Naive thymus-derived CD8-positive, alpha-beta T cell (primary cell): ENCODE measurements at regions not wholly inside any gene's neighbourhood (a gene's known extent, or its start where the extent isn't known, plus 50 kb on each side); places are given as distances from the start of the nearest gene placed in this dataset.
"Not testable (repeated sequence)": the region's sequence is repeated elsewhere in the genome, so short reads cannot be mapped to it uniquely, and the experiment has no call there.

ENCODE experiments used
- ATAC-seq, 2 donors: fragments of 150-1000 bp; cut with Tn5 transposase in 1 of 2; sonication (Bioruptor Pico), chemical (Tn5 transposase) in 1 of 2; 1 replicate in 1 of 2; 2 replicates in 1 of 2; pipeline ENCODE4 v1.10.0; 2021; ENCODE audit warnings: mild to moderate bottlenecking in 2 of 2, moderate library complexity in 2 of 2
- POLR2A ChIA-PET: fragments of 350-600 bp; sonication (Branson Sonifier 250); formaldehyde crosslinking; loops from one replicate; lab custom pipeline; 2021; ENCODE audit warnings: antibody characterized with exemption; lab: Charles Lee
- DNase-seq, 10 donors: peaks; one replicate each; pipeline versions ENCODE4 v3.0.0 to v3.0.0-alpha.2; 2020 to 2022
- H3K27ac Mint-ChIP-seq, 10 donors: one replicate each; pipeline ENCODE4 v1.8.0; 2020 to 2022; ENCODE audit warnings: mild to moderate bottlenecking in 10 of 10, mixed read lengths in 10 of 10, moderate library complexity in 4 of 10, inconsistent platforms in 1 of 10
- H3K27me3 Mint-ChIP-seq, 5 donors: one replicate each; pipeline ENCODE4 v1.8.0; 2021 to 2022; ENCODE audit warnings: mixed read lengths in 5 of 5
- H3K36me3 Mint-ChIP-seq, 3 donors: one replicate each; pipeline ENCODE4 v1.8.0; 2020 to 2022; ENCODE audit warnings: mixed read lengths in 3 of 3, mild to moderate bottlenecking in 2 of 3, inconsistent platforms in 1 of 3
- H3K4me1 Mint-ChIP-seq, 4 donors: one replicate each; pipeline ENCODE4 v1.8.0; 2021 to 2022; ENCODE audit warnings: mixed read lengths in 4 of 4
- H3K4me3 Mint-ChIP-seq, 10 donors: one replicate each; pipeline ENCODE4 v1.8.0; 2020 to 2022; ENCODE audit warnings: mild to moderate bottlenecking in 10 of 10, mixed read lengths in 10 of 10, moderate library complexity in 6 of 10, inconsistent platforms in 1 of 10
- H3K9me3 Mint-ChIP-seq, 9 donors: one replicate each; pipeline ENCODE4 v1.8.0; 2020 to 2022; ENCODE audit warnings: mixed read lengths in 9 of 9, mild to moderate bottlenecking in 3 of 9, inconsistent platforms in 1 of 9, moderate library complexity in 1 of 9

DNA sequence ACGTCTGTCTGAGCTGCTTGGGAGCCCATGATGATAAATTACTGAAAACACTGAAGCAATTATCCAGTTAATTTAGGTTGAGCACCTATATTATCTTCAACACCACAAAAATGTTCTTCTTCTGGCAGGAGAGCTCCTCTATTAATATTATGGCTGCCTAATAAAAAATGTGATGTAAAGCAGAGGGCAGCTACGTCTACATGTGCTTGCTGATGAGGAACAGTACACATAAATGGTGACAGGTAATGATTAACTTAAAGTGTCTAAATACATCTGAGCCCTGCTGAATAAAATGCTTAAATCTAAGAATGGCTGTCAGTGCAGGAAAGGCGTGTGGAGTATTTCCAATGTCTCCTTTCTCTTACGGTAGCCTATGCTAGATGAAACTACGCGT, 131.3 kb upstream of the NR3C1 start:
- ATAC-seq, result no peak
- POLR2A ChIA-PET, result no interaction called here
- DNase-seq, result no peak
- Mint-ChIP-seq H3K9me3 (peaks cover 0 to 14% (median 5%) of the 10 kb centered on the region in 9 donors), H3K27ac (no peak overlapping the region), H3K4me3 (no peak overlapping the region), H3K4me1 (no peaks in the 10 kb centered on the region), H3K27me3 (peaks cover 0 to 6% (median 0%) of the 10 kb centered on the region in 5 donors), H3K36me3 (peaks cover 0 to 7% (median 3%) of the 10 kb centered on the region in 3 donors)

- Mint-ChIP-seq H3K4me1 (no peaks in the 10 kb centered on the region), H3K4me3 (no peak overlapping the region), H3K27ac (no peak overlapping the region), H3K9me3 (peaks cover 0 to 8% (median 0%) of the 10 kb centered on the region in 9 donors), H3K36me3 (peaks cover 0 to 3% (median 1%) of the 10 kb centered on the region in 3 donors), H3K27me3 (peaks cover 0 to 6% (median 0%) of the 10 kb centered on the region in 5 donors)
- POLR2A ChIA-PET, result no interaction called here
- ATAC-seq (no peak), DNase-seq (no peak)
Measured at GRCh38 chr5:143533978-143534760, 130.7 kb upstream of the NR3C1 start.

DNA sequence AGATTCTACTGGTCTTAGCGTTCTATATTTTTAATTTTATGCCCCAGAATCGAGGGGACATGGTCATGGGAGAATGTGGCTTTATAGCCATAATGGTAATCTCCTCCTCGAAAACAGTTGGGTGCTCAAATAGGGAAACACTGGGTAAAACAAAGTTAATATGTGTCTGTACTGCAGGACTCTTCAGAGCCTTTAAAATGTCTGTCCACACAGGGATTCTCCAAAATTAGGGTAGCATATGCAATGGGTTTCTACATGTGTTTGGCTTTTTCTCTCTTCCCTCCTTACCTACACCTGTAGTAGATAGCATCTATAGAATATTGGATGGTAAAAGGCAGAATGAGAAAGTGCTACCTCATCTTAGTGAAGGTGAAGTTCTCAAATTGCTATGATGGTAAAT, 130.0 kb upstream of the NR3C1 start:
- H3K27me3 Mint-ChIP-seq, result peaks cover 0 to 6% (median 0%) of the 10 kb centered on the region in 5 donors
- POLR2A ChIA-PET, result no interaction called here
- ATAC-seq (no peak), DNase-seq (no peak)
- no peaks in the 10 kb centered on the region for H3K4me1 Mint-ChIP-seq
- H3K36me3 Mint-ChIP-seq, result no peaks in the 10 kb centered on the region
- no peak overlapping the region for H3K4me3 Mint-ChIP-seq
- peaks cover 0 to 5% (median 0%) of the 10 kb centered on the region in 9 donors for H3K9me3 Mint-ChIP-seq
- no peak overlapping the region for H3K27ac Mint-ChIP-seq

DNA sequence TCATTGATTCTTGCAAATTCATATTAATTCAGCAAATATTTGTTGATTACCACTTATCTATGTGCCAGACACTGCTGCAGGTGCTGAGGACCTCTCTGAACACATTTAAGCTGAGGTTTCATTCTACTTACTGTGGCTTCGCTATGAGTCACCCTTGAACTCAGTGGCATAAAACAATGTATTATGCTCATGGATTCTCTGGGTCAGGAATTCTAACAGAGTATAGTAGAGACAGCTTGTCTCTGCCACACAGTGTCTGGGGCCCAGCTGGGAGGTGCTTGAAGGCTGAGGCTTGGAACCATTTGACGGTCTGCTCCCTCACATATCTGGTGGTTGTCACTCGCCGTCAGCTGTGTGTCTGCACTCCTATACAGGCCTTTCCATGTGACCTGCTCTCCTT, 124.3 kb upstream of the NR3C1 start:
- Mint-ChIP-seq H3K27me3 (peaks cover 0 to 1% (median 0%) of the 10 kb centered on the region in 5 donors), H3K4me1 (no peaks in the 10 kb centered on the region), H3K27ac (no peak overlapping the region), H3K9me3 (peaks cover 0 to 5% (median 0%) of the 10 kb centered on the region in 9 donors), H3K36me3 (no peaks in the 10 kb centered on the region), H3K4me3 (no peak overlapping the region)
- ATAC-seq, result no peak
- POLR2A ChIA-PET, result no interaction called here
- DNase-seq, result no peak

- peaks cover 0 to 10% (median 1%) of the 10 kb centered on the region in 5 donors for H3K27me3 Mint-ChIP-seq
- DNase-seq (no peak), ATAC-seq (no peak)
- no peaks in the 10 kb centered on the region for H3K9me3 Mint-ChIP-seq
- H3K4me1 Mint-ChIP-seq, result no peaks in the 10 kb centered on the region
- no peaks in the 10 kb centered on the region for H3K36me3 Mint-ChIP-seq
- H3K4me3 Mint-ChIP-seq, result no peak overlapping the region
- POLR2A ChIA-PET, result no interaction called here
- H3K27ac Mint-ChIP-seq, result no peak overlapping the region
Measured at GRCh38 chr5:143525176-143525575, 121.7 kb upstream of the NR3C1 start.

GRCh38 chr5:143524338-143524945, 121.0 kb upstream of the NR3C1 start:
- Mint-ChIP-seq H3K27ac (no peak overlapping the region), H3K9me3 (no peaks in the 10 kb centered on the region), H3K4me3 (no peak overlapping the region), H3K4me1 (no peaks in the 10 kb centered on the region), H3K27me3 (peaks cover 0 to 10% (median 1%) of the 10 kb centered on the region in 5 donors), H3K36me3 (no peaks in the 10 kb centered on the region)
- POLR2A ChIA-PET, result no interaction called here
- no peak for DNase-seq
- no peak for ATAC-seq

- no peak for DNase-seq
- ATAC-seq, result no peak
- no peaks in the 10 kb centered on the region for H3K4me1 Mint-ChIP-seq
- no peaks in the 10 kb centered on the region for H3K36me3 Mint-ChIP-seq
- H3K9me3 Mint-ChIP-seq, result no peaks in the 10 kb centered on the region
- POLR2A ChIA-PET, result no interaction called here
- no peak overlapping the region for H3K27ac Mint-ChIP-seq
- no peak overlapping the region for H3K4me3 Mint-ChIP-seq
- peaks cover 0 to 10% (median 1%) of the 10 kb centered on the region in 5 donors for H3K27me3 Mint-ChIP-seq
Measured at GRCh38 chr5:143521846-143522400, 118.4 kb upstream of the NR3C1 start.

DNA sequence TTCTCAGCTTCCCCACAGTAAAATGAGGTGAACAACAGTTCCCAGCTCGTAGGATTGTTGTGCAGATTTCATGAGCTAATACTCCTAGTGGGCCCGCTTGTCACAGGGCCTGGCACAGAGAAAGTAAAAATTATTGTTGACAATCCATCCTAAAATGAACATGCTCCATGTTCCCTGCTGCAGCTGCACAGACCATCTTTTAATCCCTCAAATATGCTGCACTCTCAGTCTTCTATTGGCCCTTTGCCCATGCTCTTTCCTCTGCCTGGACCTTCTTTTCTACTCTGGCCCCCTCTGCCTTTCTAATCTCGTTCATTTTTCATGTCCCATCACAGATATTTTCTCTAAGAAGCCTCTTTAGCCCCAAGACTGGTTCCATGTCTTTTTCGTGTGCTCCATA, 117.7 kb upstream of the NR3C1 start:
- Mint-ChIP-seq H3K27ac (no peak overlapping the region), H3K27me3 (peaks cover 0 to 10% (median 1%) of the 10 kb centered on the region in 5 donors), H3K4me1 (no peaks in the 10 kb centered on the region), H3K36me3 (no peaks in the 10 kb centered on the region), H3K9me3 (no peaks in the 10 kb centered on the region), H3K4me3 (no peak overlapping the region)
- ATAC-seq, result no peak
- no peak for DNase-seq
- POLR2A ChIA-PET, result no interaction called here

DNA sequence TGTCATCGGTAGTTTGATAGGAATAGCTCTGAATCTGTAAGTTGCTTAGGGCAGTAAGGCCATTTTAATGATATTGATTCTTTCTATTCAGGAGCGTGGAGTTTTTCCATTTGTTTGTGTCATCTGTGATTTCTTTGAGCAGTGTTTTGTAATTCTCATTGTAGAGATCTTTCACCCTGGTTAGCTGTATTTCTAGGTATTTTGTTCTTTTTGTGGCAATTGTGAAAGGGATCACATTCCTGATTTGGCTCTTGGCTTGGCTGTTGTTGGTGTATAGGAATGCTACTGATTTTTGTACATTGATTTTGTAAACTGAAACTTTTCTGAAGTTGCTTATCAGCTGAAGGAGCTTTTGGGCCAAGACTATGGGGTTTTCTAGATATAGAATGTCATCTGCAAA, 115.7 kb upstream of the NR3C1 start:
- not testable (repeated sequence) for H3K4me1 Mint-ChIP-seq, H3K36me3 Mint-ChIP-seq, ATAC-seq, H3K9me3 Mint-ChIP-seq, H3K4me3 Mint-ChIP-seq, DNase-seq, H3K27ac Mint-ChIP-seq
- POLR2A ChIA-PET, result interaction anchor here (0.6 kb wide), 1 partner anchor 116 kb away, joined by 3 read pairs; no protein-coding TSS in a partner anchor
- peaks cover 0 to 10% (median 1%) of the 10 kb centered on the region in 5 donors for H3K27me3 Mint-ChIP-seq

DNA sequence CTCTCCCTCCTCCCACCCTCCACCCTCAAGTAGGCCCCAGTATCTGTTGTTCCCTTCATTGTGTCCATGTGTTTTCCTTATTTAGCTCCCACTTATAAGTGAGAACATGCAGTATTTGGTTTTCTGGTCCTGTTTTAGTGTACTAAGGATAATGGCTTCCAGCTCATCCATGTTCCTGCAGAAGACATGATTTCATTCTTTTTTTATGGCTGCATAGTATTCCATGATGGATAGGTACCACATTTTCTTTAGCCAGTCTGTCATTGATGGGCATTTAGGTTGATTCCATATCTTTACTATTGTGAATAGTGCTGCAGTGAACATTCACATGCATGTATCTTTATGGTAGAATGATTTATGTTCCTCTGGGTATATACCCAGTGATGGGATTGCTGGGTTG, 114.3 kb upstream of the NR3C1 start:
- ATAC-seq, H3K27ac Mint-ChIP-seq, POLR2A ChIA-PET: not testable (repeated sequence)

DNA sequence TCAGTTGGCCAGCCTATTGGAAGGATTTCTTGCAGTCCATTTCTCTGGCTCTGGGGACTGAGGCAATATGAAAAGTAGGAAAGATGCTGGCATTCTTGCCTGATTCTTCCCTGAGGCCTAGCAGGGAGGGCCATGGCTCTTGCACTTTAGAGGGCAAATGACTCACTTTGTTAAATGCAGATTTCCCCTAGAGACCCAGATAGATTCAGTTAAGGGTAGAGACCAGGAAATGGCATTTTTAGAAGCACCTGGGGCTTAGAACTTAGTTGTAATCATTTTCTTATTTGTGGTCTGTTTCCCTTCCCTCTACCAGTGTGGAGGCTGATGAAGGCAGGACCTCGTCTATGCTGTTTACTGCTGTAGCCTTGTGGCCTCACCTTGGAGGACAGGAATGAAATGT, 112.8 kb upstream of the NR3C1 start:
- DNase-seq (no peak), ATAC-seq (no peak)
- Mint-ChIP-seq H3K4me1 (no peaks in the 10 kb centered on the region), H3K27ac (no peak overlapping the region), H3K9me3 (peaks cover 0 to 2% (median 0%) of the 10 kb centered on the region in 9 donors), H3K27me3 (peaks cover 0 to 3% (median 0%) of the 10 kb centered on the region in 5 donors), H3K36me3 (no peaks in the 10 kb centered on the region), H3K4me3 (no peak overlapping the region)
- POLR2A ChIA-PET, result no interaction called here

More for the DNA sequence above, 114.3 kb upstream of the NR3C1 start:
- H3K4me1 Mint-ChIP-seq, H3K9me3 Mint-ChIP-seq, H3K36me3 Mint-ChIP-seq, H3K4me3 Mint-ChIP-seq, DNase-seq: not testable (repeated sequence)
- peaks cover 0 to 10% (median 0%) of the 10 kb centered on the region in 5 donors for H3K27me3 Mint-ChIP-seq

- peaks cover 0 to 3% (median 0%) of the 10 kb centered on the region in 5 donors for H3K27me3 Mint-ChIP-seq
- H3K4me3 Mint-ChIP-seq, result no peak overlapping the region
- POLR2A ChIA-PET, result no interaction called here
- H3K27ac Mint-ChIP-seq, result no peak overlapping the region
- no peaks in the 10 kb centered on the region for H3K4me1 Mint-ChIP-seq
- peaks cover 0 to 2% (median 0%) of the 10 kb centered on the region in 9 donors for H3K9me3 Mint-ChIP-seq
- DNase-seq (no peak), ATAC-seq (no peak)
- H3K36me3 Mint-ChIP-seq, result no peaks in the 10 kb centered on the region
Measured at GRCh38 chr5:143515829-143516228, 112.3 kb upstream of the NR3C1 start.
